Glutamatergic neuron (in vitro differentiated cells): ENCODE measurements at regions not wholly inside any gene's neighbourhood (a gene's known extent, or its start where the extent isn't known, plus 50 kb on each side); places are given as distances from the start of the nearest gene placed in this dataset.

Source experiments
- DNase-seq: peaks from one replicate; pipeline ENCODE4 v3.0.0; 2022
- H3K27ac Mint-ChIP-seq: one replicate; pipeline ENCODE4 v1.8.0; 2020; ENCODE audit warnings: mild to moderate bottlenecking, mixed read lengths, inconsistent platforms; ENCODE audit not compliant: unreplicated experiment
- H3K27me3 Mint-ChIP-seq: one replicate; pipeline ENCODE4 v1.8.0; 2020; ENCODE audit warnings: mild to moderate bottlenecking, moderate library complexity, mixed read lengths, inconsistent platforms; ENCODE audit not compliant: unreplicated experiment
- H3K36me3 Mint-ChIP-seq: one replicate; pipeline ENCODE4 v1.8.0; 2020; ENCODE audit warnings: mild to moderate bottlenecking, mixed read lengths, inconsistent platforms; ENCODE audit not compliant: unreplicated experiment
- H3K4me1 Mint-ChIP-seq: one replicate; pipeline ENCODE4 v1.8.0; 2020; ENCODE audit warnings: mild to moderate bottlenecking, low read depth, mixed read lengths, inconsistent platforms; ENCODE audit not compliant: unreplicated experiment
- H3K4me3 Mint-ChIP-seq: one replicate; pipeline ENCODE4 v1.8.0; 2020; ENCODE audit warnings: mild to moderate bottlenecking, mixed read lengths, inconsistent platforms; ENCODE audit not compliant: unreplicated experiment
- H3K9me3 Mint-ChIP-seq: one replicate; pipeline ENCODE4 v1.8.0; 2020; ENCODE audit warnings: mild to moderate bottlenecking, moderate library complexity, mixed read lengths, inconsistent platforms; ENCODE audit not compliant: unreplicated experiment
- TF ChIP-seq, protein P1 (sequence below): fragments of 200-600 bp; sonication (generic); IDR thresholded peaks from one replicate; pipeline ENCODE4 v1.5.0; 2021; ENCODE audit not compliant: partially characterized antibody, unreplicated experiment

DNA sequence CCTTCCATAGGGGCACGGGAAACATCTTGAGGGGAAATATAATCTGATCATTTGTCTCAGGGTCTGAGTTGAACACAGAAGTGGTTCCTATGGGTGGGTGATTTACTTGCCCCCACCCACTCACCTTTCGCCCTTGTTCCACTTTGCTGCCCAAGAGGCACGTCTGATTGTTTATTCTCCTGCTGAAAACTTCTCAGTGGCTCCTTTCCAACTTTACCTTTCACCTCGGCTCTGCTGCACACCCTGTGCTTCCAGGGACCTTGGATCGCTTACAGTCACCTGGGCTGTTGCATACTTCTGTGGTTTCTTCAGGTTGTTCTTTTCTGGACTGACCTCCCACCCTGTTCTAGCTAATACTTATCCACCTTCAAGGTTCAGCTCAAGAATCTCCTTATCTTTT is 213.4 kb upstream of the JADE1 start:
- no peak overlapping the region for H3K27ac Mint-ChIP-seq
- DNase-seq: no peak
- H3K9me3 Mint-ChIP-seq: peaks cover 3% of the 10 kb centered on the region
- H3K4me1 Mint-ChIP-seq: peaks cover 3% of the 10 kb centered on the region
- H3K27me3 Mint-ChIP-seq: peaks cover 1% of the 10 kb centered on the region
- TF ChIP-seq, protein P1, sequence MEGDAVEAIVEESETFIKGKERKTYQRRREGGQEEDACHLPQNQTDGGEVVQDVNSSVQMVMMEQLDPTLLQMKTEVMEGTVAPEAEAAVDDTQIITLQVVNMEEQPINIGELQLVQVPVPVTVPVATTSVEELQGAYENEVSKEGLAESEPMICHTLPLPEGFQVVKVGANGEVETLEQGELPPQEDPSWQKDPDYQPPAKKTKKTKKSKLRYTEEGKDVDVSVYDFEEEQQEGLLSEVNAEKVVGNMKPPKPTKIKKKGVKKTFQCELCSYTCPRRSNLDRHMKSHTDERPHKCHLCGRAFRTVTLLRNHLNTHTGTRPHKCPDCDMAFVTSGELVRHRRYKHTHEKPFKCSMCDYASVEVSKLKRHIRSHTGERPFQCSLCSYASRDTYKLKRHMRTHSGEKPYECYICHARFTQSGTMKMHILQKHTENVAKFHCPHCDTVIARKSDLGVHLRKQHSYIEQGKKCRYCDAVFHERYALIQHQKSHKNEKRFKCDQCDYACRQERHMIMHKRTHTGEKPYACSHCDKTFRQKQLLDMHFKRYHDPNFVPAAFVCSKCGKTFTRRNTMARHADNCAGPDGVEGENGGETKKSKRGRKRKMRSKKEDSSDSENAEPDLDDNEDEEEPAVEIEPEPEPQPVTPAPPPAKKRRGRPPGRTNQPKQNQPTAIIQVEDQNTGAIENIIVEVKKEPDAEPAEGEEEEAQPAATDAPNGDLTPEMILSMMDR: no peak
- H3K36me3 Mint-ChIP-seq: peaks cover 12% of the 10 kb centered on the region
- H3K4me3 Mint-ChIP-seq: no peak overlapping the region

DNA sequence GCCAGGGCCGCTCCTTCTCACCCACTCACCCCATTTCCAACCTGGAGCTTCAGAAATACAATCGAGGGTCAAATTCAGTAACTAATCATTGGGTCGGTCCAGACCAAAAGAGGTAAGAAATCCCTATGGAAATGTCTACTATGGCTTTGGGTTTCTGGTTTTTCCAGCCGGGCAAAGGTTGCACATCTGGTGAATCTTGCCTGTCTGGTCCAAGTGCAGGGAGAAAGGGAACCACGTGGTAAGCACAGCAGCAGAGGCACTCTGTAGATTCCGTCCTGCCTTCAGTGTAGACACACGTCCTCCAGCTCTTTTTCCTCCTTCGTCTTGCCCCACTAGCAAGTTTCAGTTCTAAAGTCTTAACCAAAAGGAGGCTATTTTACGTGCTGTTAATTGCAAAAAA is 218.0 kb upstream of the JADE1 start:
- no peaks in the 10 kb centered on the region for H3K27me3 Mint-ChIP-seq
- H3K4me3 Mint-ChIP-seq: no peak overlapping the region
- TF ChIP-seq, protein P1: no peak
- peaks cover 3% of the 10 kb centered on the region for H3K9me3 Mint-ChIP-seq
- peaks cover 12% of the 10 kb centered on the region for H3K36me3 Mint-ChIP-seq
- no peak for DNase-seq
- H3K27ac Mint-ChIP-seq: peak overlapping the region; percentile 69
- H3K4me1 Mint-ChIP-seq: peaks cover 11% of the 10 kb centered on the region

DNA sequence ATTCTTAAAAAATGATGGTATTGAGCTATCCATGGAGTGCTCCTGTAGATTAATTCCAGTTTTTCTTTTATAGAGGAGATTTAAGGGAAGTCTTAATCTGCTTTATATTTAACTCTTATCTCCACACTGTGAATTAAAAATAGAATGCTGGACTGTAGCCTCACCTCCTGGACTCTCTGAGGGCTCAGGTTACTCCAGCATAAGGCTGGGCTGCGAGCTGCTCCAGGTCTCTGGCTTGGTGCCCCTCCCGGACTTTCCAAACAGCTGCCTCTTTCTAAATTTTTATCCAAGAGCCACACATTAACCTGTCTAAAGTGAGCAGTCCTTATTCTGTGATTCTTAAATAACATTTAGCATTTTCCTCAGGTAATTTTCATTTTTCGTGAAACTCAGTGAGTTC is 218.7 kb upstream of the JADE1 start:
- Mint-ChIP-seq H3K27ac (peak overlapping the region; percentile 14), H3K36me3 (peaks cover 12% of the 10 kb centered on the region), H3K27me3 (no peaks in the 10 kb centered on the region), H3K9me3 (peaks cover 3% of the 10 kb centered on the region), H3K4me3 (no peak overlapping the region), H3K4me1 (peaks cover 11% of the 10 kb centered on the region)
- TF ChIP-seq, protein P1: no peak
- no peak for DNase-seq

DNA sequence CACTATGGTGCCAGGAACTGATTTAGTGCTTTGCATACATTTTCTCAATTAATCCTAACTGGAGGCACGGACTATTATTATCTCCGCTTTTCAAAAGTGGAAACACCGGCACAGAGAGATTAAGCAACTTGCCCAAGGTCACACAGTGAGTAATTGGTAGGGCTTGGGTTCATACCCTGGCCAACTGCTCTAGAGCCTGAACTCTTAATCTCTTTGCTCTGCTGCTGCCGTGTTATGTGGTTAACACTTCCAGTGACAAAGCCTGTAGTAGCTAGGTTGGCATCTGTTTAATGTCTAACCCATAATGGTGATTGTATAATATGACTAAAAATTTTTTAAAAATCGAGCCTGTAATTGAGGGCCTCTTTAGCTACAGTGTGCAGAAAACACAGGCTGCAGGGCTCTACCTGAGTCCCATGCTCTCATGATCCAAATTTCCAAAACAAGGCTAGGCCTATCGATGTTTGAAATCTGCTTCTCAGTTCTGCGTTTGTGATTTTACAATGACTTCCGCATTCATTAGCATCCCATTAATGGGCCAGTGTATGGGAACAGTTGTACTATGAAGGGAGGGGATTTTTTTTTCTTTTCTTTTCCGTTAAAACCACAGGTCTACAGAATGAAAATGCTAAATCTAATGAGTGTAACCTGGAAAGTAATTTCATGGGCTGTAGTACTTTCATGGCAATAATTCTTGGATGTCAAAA is 219.3 kb upstream of the JADE1 start:
- Mint-ChIP-seq H3K9me3 (peaks cover 3% of the 10 kb centered on the region), H3K36me3 (peaks cover 12% of the 10 kb centered on the region), H3K27ac (no peak overlapping the region), H3K4me3 (no peak overlapping the region), H3K27me3 (no peaks in the 10 kb centered on the region), H3K4me1 (peaks cover 11% of the 10 kb centered on the region)
- DNase-seq: no peak
- TF ChIP-seq, protein P1: no peak

DNA sequence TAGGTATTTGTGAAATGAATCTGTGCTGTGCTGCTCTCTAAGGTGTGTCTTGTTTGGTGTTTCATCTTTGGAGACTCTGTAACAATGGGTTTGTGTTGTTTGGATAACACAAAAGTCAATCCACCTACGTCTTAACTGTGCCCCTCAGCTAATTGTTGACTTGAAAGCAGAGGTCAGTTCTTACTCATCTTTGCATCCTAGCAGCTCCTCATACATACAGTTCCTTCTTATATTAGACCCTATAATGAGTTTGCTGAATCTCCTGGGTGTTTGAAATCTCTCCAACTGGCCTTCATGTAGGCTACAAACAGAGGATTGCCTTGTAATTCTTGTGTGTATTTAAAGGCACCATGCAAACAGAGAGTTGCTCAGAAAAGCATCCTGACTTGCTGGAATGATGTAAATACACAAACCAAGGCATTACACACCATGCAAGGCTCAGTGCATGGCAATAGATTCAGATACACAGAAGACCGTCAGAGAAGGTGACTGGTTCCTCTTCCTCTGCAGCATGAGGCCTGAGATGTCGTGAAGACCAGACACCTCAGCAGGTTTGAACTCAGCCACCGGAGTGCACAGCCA is 220.0 kb upstream of the JADE1 start:
- Mint-ChIP-seq H3K36me3 (peaks cover 7% of the 10 kb centered on the region), H3K27ac (no peak overlapping the region), H3K9me3 (no peaks in the 10 kb centered on the region), H3K27me3 (no peaks in the 10 kb centered on the region), H3K4me3 (no peak overlapping the region), H3K4me1 (peaks cover 11% of the 10 kb centered on the region)
- TF ChIP-seq, protein P1: no peak
- no peak for DNase-seq
